CD4-positive, alpha-beta T cell treated with Interleukin-4 for 4 hours (primary cell): ENCODE measurements at regions not wholly inside any gene's neighbourhood (a gene's known extent, or its start where the extent isn't known, plus 50 kb on each side); places are given as distances from the start of the nearest gene placed in this dataset.
"Not testable (repeated sequence)": the region's sequence is repeated elsewhere in the genome, so short reads cannot be mapped to it uniquely, and the experiment has no call there.

Source experiments
- DNase-seq: peaks from one replicate; pipeline ENCODE4 v3.0.0-alpha.2; 2020

- DNase-seq = no peak
These were observed 403.8 kb upstream of the EPHA3 start for GRCh38 chr3:88703501-88704059.

- DNase-seq = no peak
These were observed 403.1 kb upstream of the EPHA3 start for GRCh38 chr3:88704338-88704737.

- no peak for DNase-seq
These were observed 399.6 kb upstream of the EPHA3 start for GRCh38 chr3:88707837-88708236.

GRCh38 chr3:88712552-88712951 is 394.9 kb upstream of the EPHA3 start:
- DNase-seq = no peak

- no peak for DNase-seq
These were observed 394.2 kb upstream of the EPHA3 start for GRCh38 chr3:88713233-88713691.

- DNase-seq = no peak
These were observed 381.8 kb upstream of the EPHA3 start for GRCh38 chr3:88725440-88726165.

GRCh38 chr3:88732186-88732585 is 375.2 kb upstream of the EPHA3 start:
- DNase-seq = no peak

GRCh38 chr3:88742106-88742505 is 365.3 kb upstream of the EPHA3 start:
- no peak for DNase-seq

GRCh38 chr3:88742674-88743507 is 364.5 kb upstream of the EPHA3 start:
- no peak for DNase-seq

- no peak for DNase-seq
These were observed 362.5 kb upstream of the EPHA3 start for GRCh38 chr3:88744896-88745295.

GRCh38 chr3:88747145-88747544 is 360.3 kb upstream of the EPHA3 start:
- not testable (repeated sequence) for DNase-seq

GRCh38 chr3:88758676-88759075 is 348.7 kb upstream of the EPHA3 start:
- DNase-seq = no peak

- no peak for DNase-seq
These were observed 339.7 kb upstream of the EPHA3 start for GRCh38 chr3:88767746-88768145.

GRCh38 chr3:88773766-88774165 is 333.7 kb upstream of the EPHA3 start:
- no peak for DNase-seq

- DNase-seq = no peak
These were observed 332.3 kb upstream of the EPHA3 start for GRCh38 chr3:88775026-88775690.

- DNase-seq = no peak
These were observed 327.9 kb upstream of the EPHA3 start for GRCh38 chr3:88779482-88779881.

GRCh38 chr3:88784925-88785324 is 322.5 kb upstream of the EPHA3 start:
- no peak for DNase-seq

- no peak for DNase-seq
These were observed 321.6 kb upstream of the EPHA3 start for GRCh38 chr3:88785841-88786240.

GRCh38 chr3:88795503-88795902 is 311.9 kb upstream of the EPHA3 start:
- DNase-seq = no peak

GRCh38 chr3:88807491-88808105 is 299.8 kb upstream of the EPHA3 start:
- DNase-seq = no peak

- no peak for DNase-seq
These were observed 297.4 kb upstream of the EPHA3 start for GRCh38 chr3:88809993-88810392.

GRCh38 chr3:88810455-88810854 is 297.0 kb upstream of the EPHA3 start:
- DNase-seq = no peak

- no peak for DNase-seq
These were observed 296.3 kb upstream of the EPHA3 start for GRCh38 chr3:88811096-88811495.
